Activated T-cell treated with anti-CD3 and anti-CD28 coated beads, Interleukin-2, amount 50 U/mL, for 4 hours (primary cell): ENCODE measurements at regions not wholly inside any gene's neighbourhood (a gene's known extent, or its start where the extent isn't known, plus 50 kb on each side); places are given as distances from the start of the nearest gene placed in this dataset.

Experiments
- ATAC-seq, 2 donors: fragments of 200-7000 bp; cut with Tn5 transposase; one replicate each; pipeline ENCODE4 v1.10.0; 2021
- DNase-seq: peaks from one replicate; pipeline ENCODE4 v3.0.0-alpha.2; 2020
- H3K27me3 Mint-ChIP-seq: one replicate; pipeline ENCODE4 v1.8.0; 2021; ENCODE audit warnings: low read depth, mixed read lengths
- H3K36me3 Mint-ChIP-seq: one replicate; pipeline ENCODE4 v1.8.0; 2022; ENCODE audit warnings: mixed read lengths; ENCODE audit not compliant: insufficient read depth
- H3K4me1 Mint-ChIP-seq: one replicate; pipeline ENCODE4 v1.8.0; 2021; ENCODE audit warnings: low read depth, mixed read lengths
- H3K4me3 Mint-ChIP-seq: one replicate; pipeline ENCODE4 v1.8.0; 2021; ENCODE audit warnings: mild to moderate bottlenecking, moderate library complexity, mixed read lengths
- H3K9me3 Mint-ChIP-seq: one replicate; pipeline ENCODE4 v1.8.0; 2021; ENCODE audit warnings: mixed read lengths

GRCh38 chr3:14590569-14590968 lies 50.4 kb upstream of the GRIP2 start:
- DNase-seq (no peak), ATAC-seq (no peak)
- Mint-ChIP-seq H3K4me1 (no peaks in the 10 kb centered on the region), H3K9me3 (no peaks in the 10 kb centered on the region), H3K4me3 (no peak overlapping the region), H3K36me3 (no peaks in the 10 kb centered on the region), H3K27me3 (peaks cover 25% of the 10 kb centered on the region)

DNA sequence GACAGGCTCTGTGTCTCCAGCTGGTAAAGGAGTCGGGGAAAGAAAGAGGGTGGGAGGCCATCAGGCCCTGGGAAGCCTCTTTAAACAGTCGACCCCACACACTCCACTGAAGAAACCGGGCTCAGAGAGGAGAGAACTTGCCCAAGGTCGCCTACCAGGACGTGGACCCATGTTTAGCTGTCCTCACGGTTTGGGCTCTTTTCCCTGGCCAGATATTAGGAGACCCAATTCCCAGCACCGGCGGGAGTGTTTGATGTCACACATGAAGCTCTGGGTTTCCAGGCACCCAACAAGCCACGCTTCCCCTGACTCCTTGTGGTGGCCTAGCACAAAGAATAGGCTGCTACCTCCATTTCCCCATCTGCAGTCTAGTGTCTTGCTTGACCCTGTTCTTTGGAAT lies 52.2 kb upstream of the GRIP2 start:
- DNase-seq (no peak), ATAC-seq (no peak)
- no peak overlapping the region for H3K4me3 Mint-ChIP-seq
- H3K4me1 Mint-ChIP-seq, result no peaks in the 10 kb centered on the region
- peaks cover 32% of the 10 kb centered on the region for H3K27me3 Mint-ChIP-seq
- no peaks in the 10 kb centered on the region for H3K36me3 Mint-ChIP-seq
- no peaks in the 10 kb centered on the region for H3K9me3 Mint-ChIP-seq

GRCh38 chr3:14592836-14593235 lies 52.7 kb upstream of the GRIP2 start:
- no peaks in the 10 kb centered on the region for H3K36me3 Mint-ChIP-seq
- no peaks in the 10 kb centered on the region for H3K4me1 Mint-ChIP-seq
- no peak overlapping the region for H3K4me3 Mint-ChIP-seq

GRCh38 chr3:14594234-14594633 lies 54.1 kb upstream of the GRIP2 start:
- peaks cover 45% of the 10 kb centered on the region for H3K27me3 Mint-ChIP-seq
- no peak for ATAC-seq
- peaks cover 9% of the 10 kb centered on the region for H3K9me3 Mint-ChIP-seq
- H3K4me1 Mint-ChIP-seq, result no peaks in the 10 kb centered on the region
- H3K36me3 Mint-ChIP-seq, result no peaks in the 10 kb centered on the region
- no peak for DNase-seq
- no peak overlapping the region for H3K4me3 Mint-ChIP-seq

More at GRCh38 chr3:14592836-14593235, 52.7 kb upstream of the GRIP2 start:
- no peak for ATAC-seq
- Mint-ChIP-seq H3K27me3 (peaks cover 32% of the 10 kb centered on the region), H3K9me3 (no peaks in the 10 kb centered on the region)
- DNase-seq, result no peak

DNA sequence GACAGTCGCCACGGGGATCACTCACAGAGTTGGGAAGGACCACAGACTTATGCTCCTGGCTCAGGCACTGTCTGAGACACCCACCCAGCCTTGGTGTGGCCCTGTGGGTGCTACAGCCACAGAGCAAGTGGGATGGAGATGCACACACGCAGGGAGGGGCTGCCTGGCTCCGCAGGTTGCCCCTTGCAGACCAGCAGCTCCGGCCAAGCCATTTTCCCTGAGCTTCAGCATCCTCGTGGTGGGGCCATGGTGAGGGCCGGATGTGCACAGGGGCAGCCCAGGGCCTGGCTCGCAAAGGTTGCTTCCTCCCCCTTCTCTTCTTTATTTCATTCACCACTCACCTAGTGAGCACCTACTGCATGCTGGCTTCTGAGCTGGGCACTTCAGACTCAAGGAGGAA lies 55.4 kb upstream of the GRIP2 start:
- Mint-ChIP-seq H3K9me3 (peaks cover 9% of the 10 kb centered on the region), H3K4me3 (no peak overlapping the region), H3K27me3 (peaks cover 54% of the 10 kb centered on the region), H3K36me3 (no peaks in the 10 kb centered on the region), H3K4me1 (no peaks in the 10 kb centered on the region)
- no peak for ATAC-seq
- no peak for DNase-seq

- Mint-ChIP-seq H3K27me3 (peaks cover 60% of the 10 kb centered on the region), H3K9me3 (peaks cover 9% of the 10 kb centered on the region), H3K4me1 (no peaks in the 10 kb centered on the region), H3K4me3 (no peak overlapping the region), H3K36me3 (no peaks in the 10 kb centered on the region)
- DNase-seq, result no peak
- no peak for ATAC-seq
Measured at GRCh38 chr3:14597266-14597665, 54.3 kb upstream of the CCDC174 start.

GRCh38 chr3:14598143-14598569 lies 53.4 kb upstream of the CCDC174 start:
- H3K36me3 Mint-ChIP-seq, result no peaks in the 10 kb centered on the region
- peaks cover 56% of the 10 kb centered on the region for H3K27me3 Mint-ChIP-seq
- DNase-seq, result no peak
- H3K4me3 Mint-ChIP-seq, result no peak overlapping the region
- ATAC-seq, result peak; percentile 61 to 71
- peaks cover 9% of the 10 kb centered on the region for H3K9me3 Mint-ChIP-seq
- H3K4me1 Mint-ChIP-seq, result peaks cover under 1% of the 10 kb centered on the region

- Mint-ChIP-seq H3K9me3 (peaks cover 9% of the 10 kb centered on the region), H3K36me3 (no peaks in the 10 kb centered on the region), H3K27me3 (peaks cover 62% of the 10 kb centered on the region), H3K4me1 (peaks cover 1% of the 10 kb centered on the region), H3K4me3 (no peak overlapping the region)
- DNase-seq (no peak), ATAC-seq (no peak)
Measured at GRCh38 chr3:14599488-14599887, 52.1 kb upstream of the CCDC174 start.

DNA sequence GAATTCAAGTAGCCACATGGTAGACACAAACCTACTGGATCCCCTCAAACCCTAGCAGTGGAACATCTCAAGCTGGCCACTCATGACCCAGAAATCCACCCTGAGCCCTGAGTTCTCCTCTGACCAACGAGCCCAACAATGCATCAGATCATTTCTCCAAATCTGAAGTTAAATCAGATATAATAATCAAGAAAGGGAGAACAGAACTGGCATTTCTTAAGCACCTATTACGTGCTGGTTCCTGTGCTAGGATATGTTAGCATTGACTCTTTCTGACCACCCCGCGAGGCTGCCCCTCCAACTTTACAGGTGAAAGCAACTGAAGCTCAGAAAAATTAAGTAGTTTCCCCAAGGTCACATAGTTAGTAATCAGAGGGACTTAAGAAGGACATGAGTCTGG lies 51.5 kb upstream of the CCDC174 start:
- no peaks in the 10 kb centered on the region for H3K36me3 Mint-ChIP-seq
- ATAC-seq, result no peak
- H3K27me3 Mint-ChIP-seq, result peaks cover 66% of the 10 kb centered on the region
- peaks cover 9% of the 10 kb centered on the region for H3K9me3 Mint-ChIP-seq
- no peak for DNase-seq
- peaks cover 1% of the 10 kb centered on the region for H3K4me1 Mint-ChIP-seq
- H3K4me3 Mint-ChIP-seq, result no peak overlapping the region

- ATAC-seq (no peak), DNase-seq (no peak)
- H3K9me3 Mint-ChIP-seq, result peaks cover 9% of the 10 kb centered on the region
- no peaks in the 10 kb centered on the region for H3K36me3 Mint-ChIP-seq
- H3K27me3 Mint-ChIP-seq, result peaks cover 68% of the 10 kb centered on the region
- no peak overlapping the region for H3K4me3 Mint-ChIP-seq
- H3K4me1 Mint-ChIP-seq, result peaks cover 1% of the 10 kb centered on the region
Measured at GRCh38 chr3:14600856-14601610, 50.5 kb upstream of the CCDC174 start.

DNA sequence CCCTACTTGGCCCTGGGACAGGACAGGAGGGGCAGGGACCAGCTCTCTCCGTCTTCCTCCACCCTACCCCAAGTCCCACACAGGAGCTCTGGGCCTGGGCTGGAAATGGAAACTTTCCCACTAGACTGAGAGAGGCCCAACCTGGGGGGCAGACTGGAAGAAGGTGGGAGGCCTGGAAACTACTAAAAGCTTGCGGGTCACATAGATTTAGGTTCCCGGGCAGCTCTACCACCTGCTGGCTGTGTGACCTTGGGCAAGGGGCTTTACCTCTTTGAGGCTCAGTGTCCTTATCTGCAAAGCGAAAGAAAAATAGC lies 49.9 kb upstream of the CCDC174 start:
- no peak overlapping the region for H3K4me3 Mint-ChIP-seq
- H3K36me3 Mint-ChIP-seq, result no peaks in the 10 kb centered on the region
- H3K4me1 Mint-ChIP-seq, result peaks cover 1% of the 10 kb centered on the region
- peaks cover 9% of the 10 kb centered on the region for H3K9me3 Mint-ChIP-seq
- ATAC-seq (no peak), DNase-seq (no peak)
- peaks cover 70% of the 10 kb centered on the region for H3K27me3 Mint-ChIP-seq
